ENCODE measurements at regions not wholly inside any gene's neighbourhood (a gene's known extent, or its start where the extent isn't known, plus 50 kb on each side); places are given as distances from the start of the nearest gene placed in this dataset.

DNA sequence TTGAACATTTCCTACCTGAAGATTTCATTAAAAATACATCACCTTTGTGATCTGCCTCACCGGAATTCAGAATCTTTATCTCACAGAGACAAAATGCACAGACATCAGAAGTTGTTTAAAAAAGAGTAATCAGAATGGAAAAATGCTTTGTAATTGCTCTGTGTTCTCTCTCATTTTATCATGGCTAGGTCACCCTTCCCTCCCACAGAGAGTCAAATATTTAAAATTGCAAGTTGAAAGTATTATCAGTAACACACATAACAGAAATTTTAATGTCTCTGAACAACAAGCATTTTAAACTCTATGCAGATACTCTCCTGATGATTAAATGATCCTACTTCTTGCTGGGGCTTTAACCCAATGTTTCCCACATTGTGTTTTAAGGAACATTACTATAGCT, 362.0 kb downstream of the CBLL2 start:
- Histone ChIP-seq H3F3A (ENCODE audit: insufficient read depth, low read depth) (no peaks in the 10 kb centered on the region), H3K4me3 (no peak overlapping the region), H3K27me3 (ENCODE audit: insufficient read depth, low read depth) (no peaks in the 10 kb centered on the region), H3K9me3 (ENCODE audit: insufficient read depth, low read depth) (no peaks in the 10 kb centered on the region), H2AFZ (no peak overlapping the region), H3K4me2 (no peak overlapping the region), H3K9me2 (ENCODE audit: insufficient read depth) (no peaks in the 10 kb centered on the region), H3K27ac (no peak overlapping the region), H4K20me1 (ENCODE audit: insufficient read depth) (no peaks in the 10 kb centered on the region), H3K79me2 (ENCODE audit: low read depth) (no peaks in the 10 kb centered on the region), H3K36me3 (ENCODE audit: low read depth) (no peaks in the 10 kb centered on the region), H3K4me1 (replicated peaks; ENCODE audit: insufficient read depth) (no peaks in the 10 kb centered on the region)
- intact Hi-C loops (cut with micrococcal nuclease; ENCODE audit: unreplicated experiment) = no loop called here
- ChIA-PET CTCF (no interaction called here), POLR2A (ENCODE audit: unreplicated experiment) (interaction anchor here (0.6 kb wide), 1 partner anchor 499 kb away, joined by 7 read pairs; no protein-coding TSS in a partner anchor)
- no peak for DNase-seq
- no TSS peak for BruUV-seq (replicated peaks)
- no peak for TF ChIP-seq EZH2 (IDR thresholded peaks at IDR 0.05; ENCODE audit: low read depth)
- TF ChIP-seq, protein P1, sequence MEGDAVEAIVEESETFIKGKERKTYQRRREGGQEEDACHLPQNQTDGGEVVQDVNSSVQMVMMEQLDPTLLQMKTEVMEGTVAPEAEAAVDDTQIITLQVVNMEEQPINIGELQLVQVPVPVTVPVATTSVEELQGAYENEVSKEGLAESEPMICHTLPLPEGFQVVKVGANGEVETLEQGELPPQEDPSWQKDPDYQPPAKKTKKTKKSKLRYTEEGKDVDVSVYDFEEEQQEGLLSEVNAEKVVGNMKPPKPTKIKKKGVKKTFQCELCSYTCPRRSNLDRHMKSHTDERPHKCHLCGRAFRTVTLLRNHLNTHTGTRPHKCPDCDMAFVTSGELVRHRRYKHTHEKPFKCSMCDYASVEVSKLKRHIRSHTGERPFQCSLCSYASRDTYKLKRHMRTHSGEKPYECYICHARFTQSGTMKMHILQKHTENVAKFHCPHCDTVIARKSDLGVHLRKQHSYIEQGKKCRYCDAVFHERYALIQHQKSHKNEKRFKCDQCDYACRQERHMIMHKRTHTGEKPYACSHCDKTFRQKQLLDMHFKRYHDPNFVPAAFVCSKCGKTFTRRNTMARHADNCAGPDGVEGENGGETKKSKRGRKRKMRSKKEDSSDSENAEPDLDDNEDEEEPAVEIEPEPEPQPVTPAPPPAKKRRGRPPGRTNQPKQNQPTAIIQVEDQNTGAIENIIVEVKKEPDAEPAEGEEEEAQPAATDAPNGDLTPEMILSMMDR (conservative IDR thresholded peaks at IDR 0.05) = no peak

DNA sequence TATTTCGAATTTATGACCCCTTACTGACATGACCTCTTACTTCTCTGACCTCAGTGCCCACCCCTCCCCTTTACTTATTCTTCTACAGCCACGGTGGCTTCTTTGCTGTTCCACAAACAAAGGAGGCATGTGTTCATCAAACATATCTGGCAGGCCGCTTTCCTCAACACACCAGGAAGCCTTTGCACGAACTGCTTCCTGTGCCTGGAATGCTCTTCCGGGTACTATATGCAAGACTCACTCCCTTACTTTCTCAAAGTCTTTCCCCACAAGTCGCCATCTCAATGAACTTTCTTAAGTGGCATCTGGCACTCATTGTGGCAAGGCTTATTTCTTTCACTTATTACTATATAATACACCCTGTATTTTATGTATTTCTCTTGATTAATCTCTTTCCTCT, 351.5 kb upstream of the DDX53 start:
- Histone ChIP-seq H3K4me1 (replicated peaks; ENCODE audit: insufficient read depth) (no peaks in the 10 kb centered on the region), H4K20me1 (ENCODE audit: insufficient read depth) (no peaks in the 10 kb centered on the region), H3K27ac (no peak overlapping the region), H3K36me3 (ENCODE audit: low read depth) (no peaks in the 10 kb centered on the region), H3F3A (ENCODE audit: insufficient read depth, low read depth) (no peaks in the 10 kb centered on the region), H3K9me2 (ENCODE audit: insufficient read depth) (no peaks in the 10 kb centered on the region), H2AFZ (no peak overlapping the region), H3K4me2 (no peak overlapping the region), H3K27me3 (ENCODE audit: insufficient read depth, low read depth) (no peaks in the 10 kb centered on the region), H3K79me2 (ENCODE audit: low read depth) (no peaks in the 10 kb centered on the region), H3K9me3 (ENCODE audit: insufficient read depth, low read depth) (no peaks in the 10 kb centered on the region), H3K4me3 (no peak overlapping the region)
- ChIA-PET POLR2A (ENCODE audit: unreplicated experiment) (no interaction called here), CTCF (no interaction called here)
- TF ChIP-seq EZH2 (IDR thresholded peaks at IDR 0.05; ENCODE audit: low read depth) = no peak
- TF ChIP-seq, protein P1 (conservative IDR thresholded peaks at IDR 0.05) = no peak
- no TSS peak for BruUV-seq (replicated peaks)
- intact Hi-C loops (cut with micrococcal nuclease; ENCODE audit: unreplicated experiment) = no loop called here
- DNase-seq = no peak

DNA sequence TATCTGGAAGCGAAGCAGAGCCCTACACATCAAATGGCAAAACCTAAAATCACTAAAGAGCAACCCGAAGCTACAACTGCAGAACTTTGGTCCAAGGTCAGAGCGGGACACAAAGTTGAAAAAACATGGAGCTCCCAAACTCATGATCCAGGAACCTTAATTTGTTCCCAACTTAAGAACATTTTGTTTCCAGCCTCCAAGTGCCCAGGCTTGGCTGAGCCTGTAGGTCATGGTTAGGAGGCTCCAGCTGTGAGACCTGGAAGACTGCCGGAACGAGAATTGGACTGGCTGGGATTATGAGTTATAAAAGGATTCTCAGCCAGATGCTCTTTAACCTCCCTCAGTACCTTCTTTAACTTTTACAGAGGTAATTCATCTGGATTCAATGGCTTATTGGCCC, 349.1 kb upstream of the DDX53 start:
- no TSS peak for BruUV-seq (replicated peaks)
- H4K20me1 ChIP-seq (ENCODE audit: insufficient read depth) = no peaks in the 10 kb centered on the region
- no peak overlapping the region for H3K27ac ChIP-seq
- no peaks in the 10 kb centered on the region for H3K9me3 ChIP-seq (ENCODE audit: insufficient read depth, low read depth)
- H3K9me2 ChIP-seq (ENCODE audit: insufficient read depth) = no peaks in the 10 kb centered on the region
- H3K79me2 ChIP-seq (ENCODE audit: low read depth) = no peaks in the 10 kb centered on the region
- no peaks in the 10 kb centered on the region for H3K27me3 ChIP-seq (ENCODE audit: insufficient read depth, low read depth)
- intact Hi-C loops (cut with micrococcal nuclease; ENCODE audit: unreplicated experiment) = no loop called here
- ChIA-PET CTCF (no interaction called here), POLR2A (ENCODE audit: unreplicated experiment) (no interaction called here)
- no peaks in the 10 kb centered on the region for H3K36me3 ChIP-seq (ENCODE audit: low read depth)
- H3K4me1 ChIP-seq (replicated peaks; ENCODE audit: insufficient read depth) = no peaks in the 10 kb centered on the region
- H3K4me3 ChIP-seq = no peak overlapping the region
- no peak for DNase-seq
- TF ChIP-seq, protein P1 (conservative IDR thresholded peaks at IDR 0.05) = no peak
- TF ChIP-seq EZH2 (IDR thresholded peaks at IDR 0.05; ENCODE audit: low read depth) = no peak
- no peak overlapping the region for H3K4me2 ChIP-seq
- no peaks in the 10 kb centered on the region for H3F3A ChIP-seq (ENCODE audit: insufficient read depth, low read depth)
- H2AFZ ChIP-seq = no peak overlapping the region
